ENCODE measurements at regions not wholly inside any gene's neighbourhood (a gene's known extent, or its start where the extent isn't known, plus 50 kb on each side); places are given as distances from the start of the nearest gene placed in this dataset.

DNA sequence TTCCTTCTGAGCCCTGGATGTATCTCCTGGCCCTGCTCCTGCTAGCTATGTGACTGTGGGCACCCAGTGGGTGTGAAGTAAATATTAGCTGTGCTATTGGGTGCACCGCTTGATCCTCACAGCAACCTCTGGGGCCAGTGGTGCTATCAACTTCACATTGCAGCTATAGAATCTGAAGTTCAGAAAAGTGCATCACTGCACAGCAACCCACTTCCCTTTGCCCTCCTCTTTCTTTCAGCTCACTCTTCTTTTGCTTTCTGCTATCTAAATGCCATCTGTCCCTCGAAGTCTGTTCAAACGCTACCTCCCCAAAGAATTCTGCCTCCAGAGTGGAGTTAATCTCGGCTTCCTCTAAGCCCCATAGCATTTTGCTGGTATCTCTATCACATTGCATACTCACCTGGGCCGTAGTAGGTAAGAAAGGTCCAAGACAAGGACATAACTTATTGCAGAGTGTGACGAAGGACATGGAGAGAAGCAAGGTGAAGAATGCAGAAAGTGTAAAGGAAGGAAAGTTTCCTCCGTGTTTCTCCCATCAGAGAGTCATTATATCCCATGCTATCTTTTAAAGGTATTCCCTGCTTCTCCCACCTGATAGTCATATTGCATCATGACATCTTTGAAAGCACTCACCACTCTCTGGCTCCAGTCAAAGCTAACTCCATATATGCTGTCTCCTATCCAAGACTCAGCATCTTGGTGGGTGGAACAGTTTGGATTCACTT lies 57.1 kb upstream of the BCL6 start:
- TF ChIP-seq, protein P1, sequence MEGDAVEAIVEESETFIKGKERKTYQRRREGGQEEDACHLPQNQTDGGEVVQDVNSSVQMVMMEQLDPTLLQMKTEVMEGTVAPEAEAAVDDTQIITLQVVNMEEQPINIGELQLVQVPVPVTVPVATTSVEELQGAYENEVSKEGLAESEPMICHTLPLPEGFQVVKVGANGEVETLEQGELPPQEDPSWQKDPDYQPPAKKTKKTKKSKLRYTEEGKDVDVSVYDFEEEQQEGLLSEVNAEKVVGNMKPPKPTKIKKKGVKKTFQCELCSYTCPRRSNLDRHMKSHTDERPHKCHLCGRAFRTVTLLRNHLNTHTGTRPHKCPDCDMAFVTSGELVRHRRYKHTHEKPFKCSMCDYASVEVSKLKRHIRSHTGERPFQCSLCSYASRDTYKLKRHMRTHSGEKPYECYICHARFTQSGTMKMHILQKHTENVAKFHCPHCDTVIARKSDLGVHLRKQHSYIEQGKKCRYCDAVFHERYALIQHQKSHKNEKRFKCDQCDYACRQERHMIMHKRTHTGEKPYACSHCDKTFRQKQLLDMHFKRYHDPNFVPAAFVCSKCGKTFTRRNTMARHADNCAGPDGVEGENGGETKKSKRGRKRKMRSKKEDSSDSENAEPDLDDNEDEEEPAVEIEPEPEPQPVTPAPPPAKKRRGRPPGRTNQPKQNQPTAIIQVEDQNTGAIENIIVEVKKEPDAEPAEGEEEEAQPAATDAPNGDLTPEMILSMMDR (IDR thresholded peaks at IDR 0.05; ENCODE audit: low read depth, low read length), result no peak
- Histone ChIP-seq H3K9me3 (ENCODE audit: severe bottlenecking) (no peaks in the 10 kb centered on the region), H3K27me3 (ENCODE audit: insufficient read depth, low read depth, severe bottlenecking) (no peaks in the 10 kb centered on the region), H3K27ac (no peak overlapping the region), H3K36me3 (no peaks in the 10 kb centered on the region), H3K4me3 (ENCODE audit: low read depth, low read length) (no peak overlapping the region)
- no peak for DNase-seq

DNA sequence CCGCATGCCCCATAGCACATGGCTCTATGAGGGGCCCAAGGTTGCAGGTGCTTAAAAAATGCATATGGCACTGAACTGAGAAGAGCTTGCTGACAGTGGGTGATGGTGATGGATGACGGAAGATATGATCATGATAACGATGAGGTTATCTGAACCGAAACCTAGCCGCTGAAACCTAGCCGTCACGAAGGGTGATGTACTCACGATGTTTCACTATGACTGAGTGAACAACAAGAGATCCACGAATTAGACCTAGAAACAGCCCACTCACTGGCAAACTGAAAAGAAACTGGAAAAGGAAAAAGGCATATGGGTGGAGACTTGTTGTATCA lies 57.6 kb upstream of the BCL6 start:
- Histone ChIP-seq H3K27ac (no peak overlapping the region), H3K27me3 (ENCODE audit: insufficient read depth, low read depth, severe bottlenecking) (no peaks in the 10 kb centered on the region), H3K36me3 (no peaks in the 10 kb centered on the region), H3K9me3 (ENCODE audit: severe bottlenecking) (no peaks in the 10 kb centered on the region), H3K4me3 (ENCODE audit: low read depth, low read length) (no peak overlapping the region)
- DNase-seq, result no peak
- TF ChIP-seq, protein P1 (IDR thresholded peaks at IDR 0.05; ENCODE audit: low read depth, low read length), result no peak

DNA sequence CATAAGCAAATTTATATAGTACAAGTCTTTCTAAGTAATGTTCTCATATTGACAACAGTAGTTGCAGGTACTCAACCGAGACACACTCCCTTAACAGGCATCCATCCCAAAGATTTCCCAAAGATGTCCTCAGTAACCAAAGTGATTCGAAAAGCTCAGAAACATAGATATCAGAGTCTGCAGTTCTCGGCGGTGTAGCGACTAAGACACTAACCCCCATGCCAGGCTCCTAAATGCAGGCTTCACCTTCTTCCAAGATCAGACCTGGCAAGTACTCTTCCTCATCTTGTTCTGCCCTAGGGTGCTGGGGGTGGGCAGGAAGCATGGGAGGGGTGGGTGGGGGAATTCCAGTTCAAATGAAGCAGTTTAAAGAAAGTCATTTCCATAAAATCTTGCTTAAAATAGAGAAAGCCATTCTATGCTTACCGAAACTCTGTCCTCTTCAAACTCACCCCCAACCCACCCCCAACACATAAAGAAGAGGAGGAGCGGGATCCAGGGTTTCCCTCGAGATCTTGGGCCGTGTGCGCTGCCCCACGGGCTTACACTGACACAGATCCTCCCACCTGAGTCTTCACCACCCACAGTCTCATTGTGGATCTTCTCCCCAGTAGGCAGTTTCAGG lies 59.0 kb upstream of the BCL6 start:
- no peaks in the 10 kb centered on the region for H3K27me3 ChIP-seq (ENCODE audit: insufficient read depth, low read depth, severe bottlenecking)
- no peak overlapping the region for H3K4me3 ChIP-seq (ENCODE audit: low read depth, low read length)
- H3K9me3 ChIP-seq (ENCODE audit: severe bottlenecking), result no peaks in the 10 kb centered on the region
- no peaks in the 10 kb centered on the region for H3K36me3 ChIP-seq
- TF ChIP-seq, protein P1 (IDR thresholded peaks at IDR 0.05; ENCODE audit: low read depth, low read length), result no peak
- no peak overlapping the region for H3K27ac ChIP-seq
- no peak for DNase-seq

DNA sequence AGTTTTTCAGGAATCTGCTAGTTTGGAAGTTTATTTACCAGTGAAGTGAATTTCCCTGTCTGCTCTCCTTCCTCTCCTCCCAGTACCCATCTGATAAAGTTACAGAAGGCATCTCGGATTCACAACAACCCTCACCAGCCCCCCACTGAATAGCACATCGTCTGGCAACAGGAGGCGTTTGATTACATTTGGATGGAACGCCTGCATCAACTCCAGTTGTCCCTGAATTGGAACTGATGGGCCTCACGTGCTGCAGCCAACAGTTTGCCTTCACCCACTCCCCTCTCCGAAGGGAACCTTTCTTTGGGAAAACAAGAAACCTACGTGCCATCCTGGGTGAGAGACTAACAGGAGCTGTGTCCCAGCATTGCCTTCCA lies 59.5 kb upstream of the BCL6 start:
- DNase-seq, result no peak
- H3K4me3 ChIP-seq (ENCODE audit: low read depth, low read length), result no peak overlapping the region
- H3K27ac ChIP-seq, result no peak overlapping the region

DNA sequence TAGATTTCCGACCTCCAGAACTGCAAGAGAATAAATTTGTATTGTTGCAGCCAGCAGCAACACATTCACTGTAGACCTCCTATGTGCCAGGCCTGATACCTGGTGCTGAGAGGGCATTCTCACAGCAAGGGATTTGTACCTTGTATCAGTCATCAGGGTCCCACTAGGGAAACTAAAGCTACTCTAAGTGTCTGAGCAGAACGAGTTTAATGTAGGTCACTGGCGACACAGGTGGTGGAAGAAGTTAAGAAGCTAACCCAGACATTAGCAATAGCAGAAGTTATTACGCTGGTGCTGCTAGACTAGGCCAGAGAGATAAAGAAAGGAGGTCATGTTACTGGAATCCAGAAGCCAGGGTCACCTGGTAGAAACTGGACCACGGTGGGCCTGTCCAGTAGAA lies 60.5 kb upstream of the BCL6 start:
- Histone ChIP-seq H3K4me3 (ENCODE audit: low read depth, low read length) (no peak overlapping the region), H3K27me3 (ENCODE audit: insufficient read depth, low read depth, severe bottlenecking) (no peaks in the 10 kb centered on the region), H3K9me3 (ENCODE audit: severe bottlenecking) (no peaks in the 10 kb centered on the region)

More for the DNA sequence above, 59.5 kb upstream of the BCL6 start:
- TF ChIP-seq, protein P1 (IDR thresholded peaks at IDR 0.05; ENCODE audit: low read depth, low read length), result no peak
- H3K9me3 ChIP-seq (ENCODE audit: severe bottlenecking), result no peaks in the 10 kb centered on the region
- no peaks in the 10 kb centered on the region for H3K36me3 ChIP-seq
- no peaks in the 10 kb centered on the region for H3K27me3 ChIP-seq (ENCODE audit: insufficient read depth, low read depth, severe bottlenecking)

More for the DNA sequence above, 60.5 kb upstream of the BCL6 start:
- TF ChIP-seq, protein P1 (IDR thresholded peaks at IDR 0.05; ENCODE audit: low read depth, low read length), result no peak
- DNase-seq, result no peak
- Histone ChIP-seq H3K36me3 (no peaks in the 10 kb centered on the region), H3K27ac (no peak overlapping the region)

All from WERI-Rb-1 (cell line).